Kasumi-1 (cell line): ENCODE measurements at regions not wholly inside any gene's neighbourhood (a gene's known extent, or its start where the extent isn't known, plus 50 kb on each side); places are given as distances from the start of the nearest gene placed in this dataset.
"Not testable (repeated sequence)": the region's sequence is repeated elsewhere in the genome, so short reads cannot be mapped to it uniquely, and the experiment has no call there.

ENCODE experiments used
- DNase-seq, 2 experiments: peaks; one replicate each; lab custom pipeline; 2025; lab: John Stamatoyannopoulos, UW

DNA sequence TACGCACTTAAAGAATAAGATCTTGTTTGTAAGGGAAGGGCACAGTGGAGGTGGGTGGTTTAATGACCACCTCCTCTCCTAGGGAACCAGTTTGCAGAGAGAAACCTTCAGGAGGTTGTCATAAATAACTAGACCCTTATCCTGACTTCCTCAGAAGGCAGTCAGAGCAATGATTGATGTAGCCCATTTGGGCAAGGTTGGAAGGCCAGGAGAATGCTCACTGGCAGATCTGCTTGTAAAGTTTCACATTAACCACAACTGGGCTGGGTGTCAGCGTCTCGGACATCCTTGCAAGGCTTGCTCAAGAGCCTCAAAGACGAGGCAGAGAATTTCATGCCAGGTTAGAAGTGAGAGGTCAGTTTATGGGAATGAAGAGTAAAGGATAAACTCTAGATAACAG, 87.6 kb upstream of the TRABD2B start:
- no peak for DNase-seq

DNA sequence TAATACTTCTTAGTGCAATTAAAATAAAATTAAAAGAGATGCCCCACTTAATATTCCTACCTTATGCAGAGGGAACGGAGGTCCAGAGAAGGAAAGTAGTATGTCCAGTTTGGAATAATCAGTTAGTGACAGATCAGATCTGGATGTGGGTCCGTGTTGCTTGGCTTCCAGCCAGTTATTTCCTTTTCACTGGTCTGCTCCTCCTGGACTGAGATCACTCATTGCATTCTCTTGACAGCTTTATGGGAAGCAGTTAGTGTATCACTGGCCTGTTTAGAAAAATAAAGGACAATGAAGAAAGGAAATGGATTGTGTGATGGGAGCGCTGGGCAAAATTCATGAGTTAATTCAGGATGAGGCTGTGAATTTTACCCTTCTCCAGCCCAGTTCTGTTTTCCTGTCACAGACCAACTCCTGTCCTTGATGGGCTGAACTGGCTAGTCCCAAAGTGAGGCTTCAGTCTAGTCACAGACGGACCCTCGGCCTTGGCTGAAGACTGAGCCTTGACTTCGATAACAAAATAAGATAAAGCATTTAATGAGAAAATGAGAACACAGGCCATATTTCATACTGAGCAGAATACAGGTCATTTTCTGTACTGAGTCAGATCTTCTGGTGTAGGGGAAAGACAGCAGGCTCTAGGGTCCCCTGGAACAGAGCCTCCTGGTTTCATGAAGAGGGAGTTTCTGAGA, 85.2 kb upstream of the TRABD2B start:
- no peak for DNase-seq

DNA sequence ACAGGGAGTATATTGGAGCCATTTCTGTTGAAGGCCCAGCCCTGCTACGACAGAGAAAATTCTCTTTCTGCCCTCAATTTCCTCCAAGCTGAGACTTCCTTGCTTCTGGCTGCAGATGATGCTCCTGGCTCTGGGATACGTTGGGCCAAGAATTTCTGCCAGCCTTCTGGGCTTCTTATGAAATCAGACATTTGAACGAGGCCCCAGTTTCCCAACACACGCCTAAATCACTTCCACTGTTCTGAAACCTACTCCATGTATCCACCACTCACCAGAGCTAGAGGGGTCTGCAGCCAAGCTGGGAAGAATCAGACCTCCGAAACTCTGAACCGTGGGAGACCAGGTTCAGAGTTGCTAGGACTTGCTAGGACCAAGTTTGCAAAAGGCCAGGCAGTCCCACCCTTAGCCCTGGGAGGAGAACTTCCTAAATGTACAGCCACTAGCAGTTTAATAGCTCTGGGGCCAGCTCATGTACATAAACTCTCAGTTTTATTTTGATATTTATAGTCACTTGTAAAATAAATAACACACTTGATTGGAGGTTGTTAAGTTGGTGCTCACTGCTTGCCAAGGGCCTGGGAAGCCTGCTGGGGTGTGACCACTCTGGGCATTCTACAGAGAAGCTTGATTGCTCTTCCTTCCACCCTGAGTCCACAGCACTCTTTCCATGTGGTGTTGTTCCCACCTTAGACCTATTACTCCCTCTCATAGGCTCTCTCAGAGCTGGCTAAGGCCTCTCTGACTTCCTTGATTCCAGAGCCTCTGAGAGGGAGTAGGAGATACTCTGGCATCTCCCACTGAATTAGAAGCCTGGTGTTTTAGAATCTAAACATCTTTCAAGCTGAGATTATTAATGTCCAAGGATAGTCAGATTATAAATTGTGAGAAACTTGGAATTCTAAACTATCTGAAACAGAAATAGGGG, 83.4 kb upstream of the TRABD2B start:
- DNase-seq = no peak

DNA sequence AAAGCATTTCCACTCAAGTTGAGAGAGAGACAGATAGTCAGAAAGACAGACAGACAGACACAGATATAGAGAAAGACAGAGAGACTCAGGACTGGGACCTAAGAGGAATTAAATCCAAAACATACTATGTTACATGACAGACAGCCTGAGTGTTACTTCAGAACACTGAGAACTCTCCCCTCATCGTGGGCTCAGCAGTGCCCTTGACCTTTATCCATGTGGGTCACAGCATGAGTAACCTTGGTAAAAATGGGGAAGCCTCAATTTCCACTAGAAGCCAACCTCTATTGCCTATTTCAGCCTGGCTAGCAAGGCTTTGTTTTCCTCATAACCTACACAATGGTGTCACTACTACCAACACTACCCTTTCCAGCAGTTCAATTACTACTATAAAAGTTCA, 81.9 kb upstream of the TRABD2B start:
- no peak for DNase-seq

- no peak for DNase-seq
Measured at GRCh38 chr1:48077795-48078222, 80.6 kb upstream of the TRABD2B start.

DNA sequence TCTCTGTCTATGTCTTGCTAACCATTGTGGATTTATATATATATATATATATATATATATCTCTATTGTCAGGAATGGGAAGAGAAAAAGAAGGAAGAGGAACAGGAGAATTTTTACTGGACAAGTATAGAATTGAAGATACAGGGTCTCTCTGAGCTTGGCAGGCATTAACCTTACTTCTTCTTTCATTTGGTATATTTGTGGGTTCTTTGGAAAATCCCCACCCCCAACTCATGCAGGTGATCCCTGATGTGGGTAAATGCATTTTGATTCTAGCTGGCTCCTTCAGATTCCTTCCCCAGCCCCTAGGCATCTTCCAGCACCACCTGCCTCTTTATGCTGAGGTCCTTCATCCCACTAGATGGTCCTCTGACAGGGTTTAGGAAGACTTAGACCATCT, 78.8 kb upstream of the TRABD2B start:
- DNase-seq = no peak

GRCh38 chr1:48073798-48074530, 76.8 kb upstream of the TRABD2B start:
- DNase-seq = no peak

DNA sequence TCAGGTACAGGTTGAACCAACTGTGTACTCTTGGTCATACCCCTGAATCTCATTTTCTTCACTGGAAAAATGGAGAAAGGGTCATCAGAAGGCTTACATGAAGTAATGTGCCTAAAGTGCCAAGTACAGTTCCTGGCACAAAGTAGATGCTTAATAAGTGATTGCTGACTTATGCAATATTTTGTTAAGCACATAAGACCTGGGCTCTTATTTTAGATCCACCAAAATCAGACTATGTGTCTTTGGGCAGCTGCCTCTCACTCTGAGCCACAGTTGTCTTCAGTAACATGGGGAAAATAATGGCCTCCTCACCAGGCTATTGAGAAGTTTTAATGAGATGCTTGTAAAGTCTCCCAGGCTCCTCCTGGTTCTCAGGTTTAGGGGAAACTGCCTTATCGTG, 74.3 kb upstream of the TRABD2B start:
- DNase-seq = no peak

- DNase-seq = no peak
Measured at GRCh38 chr1:48070396-48070750, 73.2 kb upstream of the TRABD2B start.

GRCh38 chr1:48069662-48070395, 72.6 kb upstream of the TRABD2B start:
- DNase-seq = no peak

DNA sequence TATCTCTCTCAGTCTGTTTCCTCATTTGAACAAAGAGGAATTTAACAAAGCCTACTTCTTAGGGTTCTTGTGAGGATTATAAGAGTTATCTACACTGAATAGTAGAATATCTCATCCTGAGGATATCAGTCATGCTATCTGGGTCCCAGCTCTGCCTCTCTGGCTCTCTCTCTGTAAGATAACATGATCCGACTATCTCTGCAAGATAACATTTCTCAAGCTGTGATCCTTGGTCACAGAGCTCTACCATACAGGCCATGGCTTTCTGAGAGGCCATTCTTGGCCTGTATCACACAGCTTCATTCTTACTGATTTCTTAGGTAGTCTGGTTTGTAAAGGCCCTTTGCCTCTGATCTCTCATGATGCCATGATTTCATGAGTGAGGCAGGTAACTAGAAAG, 71.0 kb upstream of the TRABD2B start:
- DNase-seq = no peak

DNA sequence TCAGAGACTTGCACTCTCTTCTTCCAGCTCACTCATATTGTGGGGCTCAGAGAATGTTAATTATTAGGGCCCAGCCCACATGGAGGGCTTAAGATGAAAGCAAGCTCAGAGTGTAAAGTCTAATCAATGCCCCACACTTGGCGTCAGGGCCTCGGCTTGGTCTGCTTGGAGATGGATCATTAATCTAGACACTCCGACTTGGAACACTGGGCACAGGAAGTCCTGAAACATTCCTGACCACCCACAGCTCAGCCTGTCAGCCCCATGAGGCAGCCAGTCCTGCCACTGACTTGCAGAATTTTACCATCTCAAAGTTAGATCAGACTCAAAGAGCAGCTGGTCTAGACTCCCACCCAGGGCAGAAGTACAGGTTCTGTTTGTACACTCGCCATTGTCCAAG, 69.8 kb upstream of the TRABD2B start:
- no peak for DNase-seq

GRCh38 chr1:48064693-48065092, 67.5 kb upstream of the TRABD2B start:
- not testable (repeated sequence) for DNase-seq

GRCh38 chr1:48062353-48062752, 65.2 kb upstream of the TRABD2B start:
- DNase-seq = no peak

DNA sequence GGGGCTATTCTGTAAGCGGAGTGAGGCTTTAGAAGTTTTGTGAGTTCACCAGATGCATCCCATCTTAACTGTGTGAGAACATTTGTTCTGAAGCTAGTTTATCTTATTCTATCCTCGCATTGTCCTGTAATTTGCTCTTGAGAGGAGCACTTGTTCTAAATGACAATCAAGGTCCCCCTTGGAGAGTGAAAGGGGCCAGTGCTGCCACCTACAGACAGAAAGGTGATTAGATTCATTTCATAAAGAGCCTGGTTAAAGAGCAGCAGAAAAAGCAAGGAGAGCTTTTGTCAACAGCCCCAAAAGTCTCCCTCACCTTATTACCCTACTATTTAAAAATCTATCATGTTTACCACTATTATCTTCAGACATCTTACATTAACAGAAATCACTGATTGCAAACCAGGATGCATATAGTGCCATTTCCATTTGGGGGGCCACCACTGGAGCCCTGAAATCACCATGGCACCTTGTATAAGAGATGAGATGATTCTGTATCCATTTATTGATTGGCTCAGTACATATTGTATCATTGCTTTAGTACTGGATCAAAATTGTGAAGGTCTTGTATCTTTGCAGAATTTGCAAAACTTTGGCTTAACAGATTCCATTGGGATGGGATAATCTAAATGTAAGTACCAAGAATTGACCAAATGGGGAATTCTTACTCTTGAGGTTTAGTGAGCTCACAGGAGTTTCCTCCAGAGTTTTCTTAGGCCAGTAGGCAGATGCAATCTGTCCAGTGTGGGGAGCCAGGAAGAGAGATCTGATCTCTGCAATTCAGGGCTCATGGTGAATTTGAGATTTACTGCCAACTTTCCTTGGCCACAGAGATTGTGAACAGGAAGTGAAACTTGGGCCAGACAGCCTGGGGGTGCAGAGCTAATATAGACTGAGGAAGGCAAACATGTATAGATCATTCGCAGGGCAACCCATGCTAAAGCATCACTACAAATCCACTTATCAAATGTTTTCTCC, 64.3 kb upstream of the TRABD2B start:
- peak; percentile 26 to 48 for DNase-seq

DNA sequence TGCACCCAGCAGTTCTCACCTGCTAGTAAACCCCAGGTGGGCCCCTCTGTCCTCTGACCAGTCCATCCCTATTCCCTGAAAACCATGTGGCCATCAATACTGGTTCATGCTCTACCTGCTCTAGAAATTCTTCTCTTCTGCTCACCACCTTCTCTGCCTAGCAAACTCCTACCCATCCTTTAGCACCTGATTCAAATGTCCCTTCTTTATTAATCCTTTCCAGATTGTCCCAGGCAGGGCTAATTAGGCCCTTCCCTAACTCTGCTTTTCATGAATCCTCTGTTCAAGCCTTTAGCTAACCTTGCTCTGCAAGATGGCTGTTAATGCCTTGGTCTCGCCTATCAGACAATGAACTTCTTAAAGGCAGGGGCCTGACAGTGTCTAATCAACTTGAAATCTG, 62.1 kb upstream of the TRABD2B start:
- DNase-seq = no peak

DNA sequence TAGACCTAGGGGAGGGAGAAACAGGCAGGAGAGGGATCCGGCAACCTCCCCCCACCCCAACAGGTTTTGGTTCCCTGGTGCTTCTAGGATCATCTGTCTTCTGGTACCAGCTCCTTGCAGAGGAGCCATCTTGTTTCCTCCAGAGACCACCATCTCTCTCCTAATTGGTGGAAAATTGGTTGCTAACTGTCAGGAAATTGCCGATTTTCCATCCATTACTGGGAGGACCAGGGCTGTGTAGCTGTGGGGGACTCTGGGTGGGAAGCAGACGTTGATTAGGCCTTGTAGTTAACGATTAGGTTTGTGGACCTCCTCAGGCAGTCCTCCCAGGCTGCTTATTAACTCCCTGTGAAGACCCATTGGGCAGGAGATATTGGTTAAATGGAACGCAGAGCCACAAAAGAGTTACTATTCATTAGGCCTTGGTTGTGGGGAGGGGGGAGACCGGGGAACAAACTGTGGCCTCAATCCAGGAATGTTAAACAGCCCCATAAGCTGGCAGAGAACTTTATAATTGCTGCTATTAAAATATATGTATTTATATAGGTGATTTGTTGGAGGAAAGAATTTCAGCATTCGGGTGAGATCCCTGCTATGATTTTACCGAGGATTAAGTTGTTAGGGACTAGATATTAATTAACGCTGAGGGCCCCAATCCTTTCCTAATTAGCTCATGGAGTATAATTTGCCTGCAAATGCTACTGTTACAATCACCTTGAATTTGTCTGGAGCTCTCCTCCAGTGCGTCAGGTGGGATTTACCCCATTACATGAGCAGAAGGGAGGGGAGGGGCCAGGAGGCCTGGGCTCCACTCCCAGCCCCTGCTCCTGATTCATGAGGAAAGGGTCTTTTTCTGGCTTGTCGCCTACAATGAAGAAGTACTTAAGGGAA, 61.2 kb upstream of the TRABD2B start:
- DNase-seq = no peak

GRCh38 chr1:48057249-48057648, 60.1 kb upstream of the TRABD2B start:
- no peak for DNase-seq

GRCh38 chr1:48055876-48056764, 58.9 kb upstream of the TRABD2B start:
- no peak for DNase-seq
